H9 (cell line): ENCODE measurements at regions not wholly inside any gene's neighbourhood (a gene's known extent, or its start where the extent isn't known, plus 50 kb on each side); places are given as distances from the start of the nearest gene placed in this dataset.

ENCODE experiments used
- DNase-seq: peaks from one replicate; pipeline ENCODE4 v3.0.0-alpha.2; 2017
- H2AFZ ChIP-seq: one replicate; pipeline ENCODE4 v1.6.1; 2013; ENCODE audit warnings: mild to moderate bottlenecking, low read length, control low read depth, moderate library complexity
- H2AK5ac ChIP-seq: 2 replicates; pipeline ENCODE4 v1.6.1; 2013; ENCODE audit warnings: low read length, control low read depth, mixed read lengths; ENCODE audit not compliant: insufficient read length
- H2BK120ac ChIP-seq: one replicate; pipeline ENCODE4 v1.6.1; 2013; ENCODE audit warnings: low read depth, mild to moderate bottlenecking, low read length, control low read depth, inconsistent platforms; ENCODE audit not compliant: poor library complexity, severe bottlenecking
- H2BK12ac ChIP-seq: 2 replicates; pipeline ENCODE4 v1.6.1; 2013; ENCODE audit warnings: low read length, control low read depth, mixed read lengths, low read depth; ENCODE audit not compliant: insufficient read length
- H2BK15ac ChIP-seq: 2 replicates; pipeline ENCODE4 v1.6.1; 2013; ENCODE audit warnings: low read depth, low read length, control low read depth
- H2BK20ac ChIP-seq: one replicate; pipeline ENCODE4 v1.6.1; 2013; ENCODE audit warnings: low read depth, mild to moderate bottlenecking, low read length, control low read depth, inconsistent platforms; ENCODE audit not compliant: poor library complexity, severe bottlenecking
- H2BK5ac ChIP-seq: 2 replicates; pipeline ENCODE4 v1.6.1; 2013; ENCODE audit warnings: low read length, control low read depth, mixed read lengths; ENCODE audit not compliant: insufficient read length
- H3K14ac ChIP-seq: 2 replicates; pipeline ENCODE4 v1.6.1; 2013; ENCODE audit warnings: low read length, control low read depth; ENCODE audit not compliant: insufficient read depth
- H3K18ac ChIP-seq: 2 replicates; pipeline ENCODE4 v1.6.1; 2013; ENCODE audit warnings: low read depth, mild to moderate bottlenecking, mixed read lengths, low read length, control low read depth; ENCODE audit not compliant: insufficient read length
- H3K23ac ChIP-seq: 2 replicates; pipeline ENCODE4 v1.6.1; 2013; ENCODE audit warnings: low read length, control low read depth, mixed read lengths, low read depth; ENCODE audit not compliant: insufficient read length
- H3K23me2 ChIP-seq: 2 replicates; pipeline ENCODE4 v1.6.1; 2013; ENCODE audit warnings: low read depth, mild to moderate bottlenecking, mixed read lengths, low read length, control low read depth; ENCODE audit not compliant: insufficient read length, poor library complexity, severe bottlenecking
- H3K27ac ChIP-seq: 2 replicates; pipeline ENCODE4 v1.5.1; 2013; ENCODE audit warnings: low read length, control low read depth, mixed read lengths, low read depth; ENCODE audit not compliant: insufficient read length
- H3K27me3 ChIP-seq: 2 replicates; pipeline ENCODE4 v1.6.1; 2013; ENCODE audit warnings: low read length, control low read depth, inconsistent platforms; ENCODE audit not compliant: insufficient read depth
- H3K4ac ChIP-seq: 2 replicates; pipeline ENCODE4 v1.6.1; 2013; ENCODE audit warnings: low read depth, mild to moderate bottlenecking, control low read depth, inconsistent platforms, low read length, moderate library complexity
- H3K4me1 ChIP-seq: 2 replicates; pipeline ENCODE4 v1.6.1; 2013; ENCODE audit warnings: low read length, control low read depth, inconsistent platforms; ENCODE audit not compliant: insufficient read depth
- H3K4me2 ChIP-seq: 2 replicates; pipeline ENCODE4 v1.6.1; 2013; ENCODE audit warnings: low read length, control low read depth, mixed read lengths; ENCODE audit not compliant: insufficient read length, insufficient read depth
- H3K56ac ChIP-seq: 2 replicates; pipeline ENCODE4 v1.6.1; 2013; ENCODE audit warnings: low read depth, mild to moderate bottlenecking, mixed read lengths, low read length, control low read depth; ENCODE audit not compliant: insufficient read length
- H3K79me1 ChIP-seq: 2 replicates; pipeline ENCODE4 v1.6.1; 2013; ENCODE audit warnings: low read depth, mild to moderate bottlenecking, moderate library complexity, low read length, control low read depth, inconsistent platforms; ENCODE audit not compliant: insufficient read depth, poor library complexity, severe bottlenecking
- H3K79me2 ChIP-seq: 2 replicates; pipeline ENCODE4 v1.6.1; 2013; ENCODE audit warnings: low read length, control low read depth, inconsistent platforms; ENCODE audit not compliant: insufficient read depth
- H3K9ac ChIP-seq: 2 replicates; pipeline ENCODE4 v1.6.1; 2013; ENCODE audit warnings: low read length, control low read depth, mixed read lengths; ENCODE audit not compliant: insufficient read length; ENCODE audit errors: extremely low read depth
- H3K9me3 ChIP-seq: one replicate; pipeline ENCODE4 v1.6.1; 2013; ENCODE audit warnings: low read depth, low read length, inconsistent platforms; ENCODE audit not compliant: control insufficient read depth
- H3T11ph ChIP-seq: one replicate; pipeline ENCODE4 v1.6.1; 2013; ENCODE audit warnings: mild to moderate bottlenecking, low read length, control low read depth, inconsistent platforms
- H4K20me1 ChIP-seq: one replicate; pipeline ENCODE4 v1.6.1; 2013; ENCODE audit not compliant: control insufficient read depth, insufficient read length, insufficient read depth
- H4K5ac ChIP-seq: 2 replicates; pipeline ENCODE4 v1.6.1; 2013; ENCODE audit warnings: low read depth, mild to moderate bottlenecking, mixed read lengths, low read length, control low read depth; ENCODE audit not compliant: insufficient read length
- H4K8ac ChIP-seq: replicated peaks from 2 replicates; pipeline ENCODE4 v1.6.1; 2013; ENCODE audit warnings: low read length, control low read depth, mixed read lengths, low read depth; ENCODE audit not compliant: insufficient read length
- H4K91ac ChIP-seq: 2 replicates; pipeline ENCODE4 v1.6.1; 2013; ENCODE audit warnings: low read depth, mild to moderate bottlenecking, moderate library complexity, mixed read lengths, low read length, control low read depth; ENCODE audit not compliant: insufficient read length
- H3K27ac Mint-ChIP-seq, 3 experiments: 2 replicates in 2 of 3; 3 replicates in 1 of 3; pipeline ENCODE4 v1.8.0; 2020 to 2021; ENCODE audit warnings: mixed read lengths in 3 of 3, mild to moderate bottlenecking in 1 of 3, moderate library complexity in 1 of 3
- H3K27me3 Mint-ChIP-seq: 2 replicates; pipeline ENCODE4 v1.8.0; 2021; ENCODE audit warnings: low read depth, mild to moderate bottlenecking, moderate library complexity, mixed read lengths
- H3K36me3 Mint-ChIP-seq, 3 experiments: 2 replicates in 2 of 3; 3 replicates in 1 of 3; pipeline ENCODE4 v1.8.0; 2020 to 2021; ENCODE audit warnings: low read depth in 3 of 3, mixed read lengths in 3 of 3; ENCODE audit not compliant: insufficient read depth in 1 of 3
- H3K4me1 Mint-ChIP-seq, 2 experiments: 2 replicates each; pipeline ENCODE4 v1.8.0; 2020; ENCODE audit warnings: mixed read lengths in 2 of 2
- H3K4me3 Mint-ChIP-seq, 2 experiments: 2 replicates in 1 of 2; 3 replicates in 1 of 2; pipeline ENCODE4 v1.8.0; 2020 to 2021; ENCODE audit warnings: mild to moderate bottlenecking in 2 of 2, mixed read lengths in 2 of 2, moderate library complexity in 1 of 2
- H3K9me3 Mint-ChIP-seq, 2 experiments: 2 replicates in 1 of 2; 3 replicates in 1 of 2; pipeline ENCODE4 v1.8.0; 2020; ENCODE audit warnings: mild to moderate bottlenecking in 2 of 2, mixed read lengths in 2 of 2, moderate library complexity in 1 of 2
- CTCF ChIP-seq: fragments of 200-600 bp; sonication (generic); conservative IDR thresholded peaks from 3 replicates; pipeline ENCODE4 v1.8.0; 2021; ENCODE audit warnings: antibody characterized with exemption, mild to moderate bottlenecking
- WGBS: extraction: QIAGEN DNeasy Blood & Tissue Kit; methylation state at CpG from one replicate; pipeline ENCODE4 v1.1.7; 2013; ENCODE audit warnings: missing lambda C conversion rate, low lambda C conversion rate, mixed read lengths; ENCODE audit not compliant: insufficient read length; ENCODE audit errors: extremely low coverage; 5-methylcytosine and 5-hydroxymethylcytosine counted together

GRCh38 chr9:126061575-126061974, 265.1 kb upstream of the MVB12B start:
- no peak overlapping the region for H4K91ac ChIP-seq
- H3T11ph ChIP-seq = no peak overlapping the region
- no peak overlapping the region for H4K8ac ChIP-seq
- H2BK20ac ChIP-seq = no peak overlapping the region
- H3K18ac ChIP-seq = no peak overlapping the region
- no peak overlapping the region; the same call in 1 of the 2 replicates for H3K14ac ChIP-seq
- no peak overlapping the region for H3K4me2 ChIP-seq
- no peak overlapping the region for H3K27ac ChIP-seq
- H3K79me1 ChIP-seq = no peaks in the 10 kb centered on the region
- H2BK5ac ChIP-seq = no peak overlapping the region
- no peak overlapping the region for H3K27ac Mint-ChIP-seq
- DNase-seq = no peak
- H2BK120ac ChIP-seq = no peak overlapping the region
- no peak overlapping the region for H2AK5ac ChIP-seq
- WGBS = no CpG with 5 or more reads among the region's 5 CpGs
- no peaks in the 10 kb centered on the region for H3K4me1 ChIP-seq
- H3K4me1 Mint-ChIP-seq = peaks cover 2 to 32% of the 10 kb centered on the region in 2 experiments; a peak in 2 of 4 replicates
- H3K4ac ChIP-seq = no peak overlapping the region
- no peak overlapping the region for H4K5ac ChIP-seq
- no peaks in the 10 kb centered on the region for H3K9me3 ChIP-seq
- no peaks in the 10 kb centered on the region for H3K23me2 ChIP-seq
- H2BK15ac ChIP-seq = no peak overlapping the region
- H3K9ac ChIP-seq = no peak overlapping the region
- H3K56ac ChIP-seq = no peak overlapping the region
- no peaks in the 10 kb centered on the region; a peak in 1 of 5 replicates for H3K9me3 Mint-ChIP-seq
- TF ChIP-seq CTCF = no peak
- no peak overlapping the region for H2BK12ac ChIP-seq
- H3K27me3 ChIP-seq = no peaks in the 10 kb centered on the region
- H3K4me3 Mint-ChIP-seq = no peak overlapping the region
- no peaks in the 10 kb centered on the region for H4K20me1 ChIP-seq
- H3K23ac ChIP-seq = no peak overlapping the region
- no peak overlapping the region for H2AFZ ChIP-seq
- H3K27me3 Mint-ChIP-seq = no peaks in the 10 kb centered on the region
- no peaks in the 10 kb centered on the region; a peak in 1 of 7 replicates for H3K36me3 Mint-ChIP-seq
- H3K79me2 ChIP-seq = no peaks in the 10 kb centered on the region
